PC-9 (cell line): ENCODE measurements at regions not wholly inside any gene's neighbourhood (a gene's known extent, or its start where the extent isn't known, plus 50 kb on each side); places are given as distances from the start of the nearest gene placed in this dataset.

Source experiments
- EZH2 ChIP-seq: fragments of 200-600 bp; sonication (generic); IDR thresholded peaks from 2 replicates; pipeline ENCODE4 v1.8.0; 2017; ENCODE audit warnings: antibody characterized with exemption, low read depth
- TF ChIP-seq, protein P1 (sequence below): fragments of 200-600 bp; sonication (generic); conservative IDR thresholded peaks from 2 replicates; pipeline ENCODE4 v1.6.1; 2017; ENCODE audit warnings: mixed run types, antibody characterized with exemption, mild to moderate bottlenecking, moderate library complexity

- no peak for TF ChIP-seq EZH2
- TF ChIP-seq, protein P1, sequence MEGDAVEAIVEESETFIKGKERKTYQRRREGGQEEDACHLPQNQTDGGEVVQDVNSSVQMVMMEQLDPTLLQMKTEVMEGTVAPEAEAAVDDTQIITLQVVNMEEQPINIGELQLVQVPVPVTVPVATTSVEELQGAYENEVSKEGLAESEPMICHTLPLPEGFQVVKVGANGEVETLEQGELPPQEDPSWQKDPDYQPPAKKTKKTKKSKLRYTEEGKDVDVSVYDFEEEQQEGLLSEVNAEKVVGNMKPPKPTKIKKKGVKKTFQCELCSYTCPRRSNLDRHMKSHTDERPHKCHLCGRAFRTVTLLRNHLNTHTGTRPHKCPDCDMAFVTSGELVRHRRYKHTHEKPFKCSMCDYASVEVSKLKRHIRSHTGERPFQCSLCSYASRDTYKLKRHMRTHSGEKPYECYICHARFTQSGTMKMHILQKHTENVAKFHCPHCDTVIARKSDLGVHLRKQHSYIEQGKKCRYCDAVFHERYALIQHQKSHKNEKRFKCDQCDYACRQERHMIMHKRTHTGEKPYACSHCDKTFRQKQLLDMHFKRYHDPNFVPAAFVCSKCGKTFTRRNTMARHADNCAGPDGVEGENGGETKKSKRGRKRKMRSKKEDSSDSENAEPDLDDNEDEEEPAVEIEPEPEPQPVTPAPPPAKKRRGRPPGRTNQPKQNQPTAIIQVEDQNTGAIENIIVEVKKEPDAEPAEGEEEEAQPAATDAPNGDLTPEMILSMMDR: no peak
Observed at GRCh38 chr3:157859541-157859940, 246.7 kb downstream of the SHOX2 start.
